ENCODE measurements at regions not wholly inside any gene's neighbourhood (a gene's known extent, or its start where the extent isn't known, plus 50 kb on each side); places are given as distances from the start of the nearest gene placed in this dataset.

DNA sequence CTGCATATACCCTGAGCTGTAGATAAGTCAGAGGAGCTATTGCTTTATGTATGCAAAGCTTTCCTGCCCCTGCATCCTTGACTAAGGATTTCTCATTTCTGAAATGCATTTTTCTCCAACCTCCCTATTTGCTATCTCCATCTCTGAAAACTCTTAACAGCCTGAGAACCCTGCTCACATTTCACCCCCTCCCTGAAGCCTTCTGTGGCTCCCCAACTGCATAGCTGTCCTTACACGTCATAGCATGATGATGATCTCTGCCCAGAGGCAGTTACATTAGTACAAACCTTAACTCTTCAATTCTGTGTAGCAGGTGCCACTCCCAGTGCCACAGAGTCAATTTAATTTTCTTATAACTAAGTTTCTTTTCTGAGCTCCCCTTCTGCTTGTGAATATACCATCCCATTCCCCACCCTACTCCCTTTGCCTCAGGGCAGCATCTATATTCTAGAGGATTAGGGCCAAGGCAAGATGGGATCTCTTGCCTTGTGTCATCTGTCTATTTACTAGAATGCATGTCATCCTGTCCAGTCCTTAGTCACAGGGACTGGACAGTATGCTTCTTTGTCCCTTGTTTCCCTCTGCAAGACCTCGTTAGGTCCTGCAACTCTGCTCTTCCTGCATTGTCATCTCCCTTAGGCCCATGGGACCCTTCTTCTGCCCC lies 149.7 kb upstream of the SPRY4 start:
- DNase-seq: no peak

DNA sequence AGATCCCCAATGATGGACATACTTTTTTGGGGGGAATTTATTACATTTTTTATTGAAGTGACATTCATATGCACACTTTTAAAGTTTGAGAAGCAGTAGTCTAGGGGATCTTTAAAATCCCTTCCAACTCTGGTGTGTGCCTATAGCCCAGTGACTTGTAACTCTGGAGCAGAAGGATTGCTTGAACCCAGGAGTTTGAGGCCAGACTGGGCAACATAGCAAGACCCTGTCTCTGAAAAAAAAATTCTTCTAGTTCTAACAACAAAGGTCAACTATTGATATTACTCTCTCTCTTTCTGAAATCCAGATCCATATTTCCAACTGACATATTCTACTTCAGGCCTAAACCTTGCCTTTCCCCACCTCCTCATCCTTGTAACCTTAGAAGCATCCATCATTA lies 148.2 kb upstream of the SPRY4 start:
- DNase-seq: no peak

DNA sequence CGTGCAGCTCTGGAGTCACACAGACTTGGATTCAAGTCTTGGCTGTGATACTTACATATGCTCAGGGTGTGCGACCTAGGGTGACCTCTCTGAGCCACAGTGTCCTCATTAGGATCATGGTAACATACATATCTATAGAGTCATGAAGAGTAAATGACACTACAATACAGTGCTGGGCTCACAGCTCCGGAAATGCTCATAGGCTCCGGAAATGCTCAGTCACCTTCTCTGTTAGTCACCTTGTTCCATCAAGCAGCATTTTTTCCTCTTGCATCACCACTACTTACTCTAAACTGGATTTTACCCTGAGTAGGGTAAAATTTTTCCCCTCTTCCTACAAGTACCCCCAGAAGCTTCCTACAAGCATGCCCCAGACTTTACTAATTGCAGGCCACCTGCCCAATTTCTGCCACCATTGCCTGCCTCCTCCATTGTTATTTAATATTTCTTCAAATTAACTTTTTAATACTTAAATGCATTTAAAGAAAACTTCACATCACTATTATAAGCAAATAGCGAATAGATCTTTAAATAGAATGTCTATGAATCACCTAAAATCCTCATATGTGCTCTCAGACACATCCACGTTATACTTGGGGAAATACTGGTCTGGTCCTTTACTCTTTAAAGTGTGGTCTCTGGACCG lies 147.6 kb upstream of the SPRY4 start:
- DNase-seq: no peak

DNA sequence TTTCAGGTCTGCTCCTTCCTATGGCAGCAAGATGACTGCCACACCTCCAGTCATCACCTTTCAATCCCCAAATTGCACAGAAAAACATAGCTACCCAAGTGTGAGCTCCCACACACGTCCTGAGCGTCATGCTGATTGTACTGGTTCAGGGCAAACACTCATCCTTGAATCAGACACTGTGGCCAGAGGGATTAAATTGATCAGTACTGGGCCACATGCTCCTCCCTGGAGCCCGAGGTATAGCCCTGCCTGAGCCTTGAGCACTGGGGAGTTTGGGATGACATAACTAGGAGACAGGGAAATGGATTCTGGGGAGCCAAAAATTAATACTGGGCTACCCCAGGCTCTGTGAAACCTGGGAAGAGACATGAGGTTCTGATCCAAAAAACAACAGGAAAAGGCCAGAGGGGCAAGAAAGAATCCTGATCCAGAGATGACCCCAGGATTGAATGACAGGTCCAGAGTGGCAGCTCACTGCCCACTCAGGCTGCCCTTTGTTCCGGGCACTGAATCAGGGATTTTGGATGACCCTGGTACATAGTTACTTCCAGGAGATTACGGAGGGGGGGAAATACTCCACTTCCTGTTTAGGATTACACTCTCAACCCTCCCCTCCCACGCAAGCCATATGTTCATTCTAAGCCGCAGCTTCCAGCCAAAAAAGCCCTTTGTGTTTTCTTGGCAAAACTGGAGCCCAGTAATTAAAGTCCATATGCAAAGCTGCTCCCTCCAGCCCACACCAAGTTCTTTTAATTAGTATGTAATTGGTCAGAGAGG lies 141.6 kb upstream of the SPRY4 start:
- no peak for DNase-seq

DNA sequence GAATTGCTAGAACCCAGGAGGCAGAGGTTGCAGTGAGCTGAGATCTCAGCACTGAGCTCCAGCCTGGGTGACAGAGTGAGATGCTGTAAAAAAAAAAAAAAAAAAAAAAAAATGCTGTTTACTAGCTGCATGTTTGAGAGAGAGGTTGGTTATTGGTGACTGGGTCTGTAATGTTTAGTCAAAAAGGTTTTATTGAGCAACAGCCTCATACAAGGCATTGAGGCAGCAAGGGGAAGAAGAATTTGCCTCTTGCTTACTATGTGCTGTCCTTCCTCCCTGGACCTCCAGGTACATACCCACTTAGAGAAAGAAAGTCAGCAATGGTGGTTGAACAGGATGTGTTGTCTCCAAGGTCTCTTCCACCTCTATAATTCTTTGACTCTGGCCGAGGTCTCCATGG lies 140.7 kb upstream of the SPRY4 start:
- no peak for DNase-seq

DNA sequence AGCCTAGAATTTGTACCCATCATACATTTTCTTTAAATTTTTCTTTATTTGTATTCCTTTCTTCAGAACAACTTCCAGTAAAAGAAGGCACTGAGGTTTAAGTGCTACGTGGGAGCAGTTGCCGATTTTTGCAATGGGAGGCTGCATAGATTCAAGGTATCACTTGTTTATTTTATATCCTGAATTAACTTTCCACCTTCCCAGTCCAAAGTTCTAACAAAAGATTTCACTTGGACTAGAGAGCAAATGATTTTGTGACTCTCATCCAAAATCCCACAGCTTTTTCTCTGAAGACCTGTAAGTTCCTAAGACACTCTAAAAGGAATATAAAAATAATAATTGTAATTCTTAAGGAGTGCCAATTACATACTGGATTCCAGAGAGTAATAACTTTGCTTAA lies 139.1 kb upstream of the SPRY4 start:
- DNase-seq: no peak

DNA sequence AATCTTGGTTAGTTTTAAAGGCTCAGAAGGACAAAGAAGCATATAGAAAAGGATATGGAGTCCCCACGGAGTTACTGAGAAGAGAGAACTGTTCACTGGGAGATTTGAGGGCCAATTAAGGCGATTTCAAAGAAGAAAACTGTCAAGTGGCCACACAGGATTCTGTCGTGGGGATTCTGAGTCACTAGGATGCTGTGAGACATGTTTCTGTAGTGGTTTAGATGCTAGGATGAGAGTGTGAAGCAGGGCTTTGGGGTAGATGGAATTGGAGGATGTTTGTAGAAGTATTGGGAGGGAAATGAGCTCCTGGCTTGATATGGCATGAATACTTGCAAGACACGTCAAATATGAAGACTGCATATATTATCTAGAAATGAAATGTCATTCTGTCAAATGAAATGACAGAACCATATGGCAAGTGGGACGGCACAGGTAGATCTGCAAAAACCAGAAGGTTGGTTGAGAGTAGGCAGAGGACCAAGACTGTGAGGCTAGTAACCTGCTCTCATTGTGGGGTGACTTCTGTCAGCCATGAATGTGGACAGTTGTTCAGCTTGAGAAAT lies 136.3 kb upstream of the SPRY4 start:
- no peak for DNase-seq

DNA sequence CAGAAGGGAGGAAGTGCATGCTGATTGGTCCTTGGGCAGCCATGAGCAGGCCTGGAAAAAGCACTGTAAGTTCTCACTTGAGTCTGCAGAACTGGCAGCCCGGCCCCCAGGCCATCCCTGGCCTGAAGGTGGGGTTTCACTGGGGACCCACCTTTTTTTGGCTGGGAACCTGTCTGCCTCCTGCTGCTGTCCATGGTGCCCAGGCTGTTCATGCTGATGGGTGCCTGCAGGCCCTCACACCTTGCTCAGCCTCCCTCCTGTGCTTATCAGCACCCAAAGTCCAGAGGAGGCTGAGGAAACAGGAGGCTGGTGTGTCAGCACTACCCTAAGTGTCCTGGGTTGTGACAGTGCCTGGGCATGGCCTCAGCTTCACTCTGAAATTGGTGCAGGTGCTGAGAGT lies 134.4 kb upstream of the SPRY4 start:
- DNase-seq: no peak

DNA sequence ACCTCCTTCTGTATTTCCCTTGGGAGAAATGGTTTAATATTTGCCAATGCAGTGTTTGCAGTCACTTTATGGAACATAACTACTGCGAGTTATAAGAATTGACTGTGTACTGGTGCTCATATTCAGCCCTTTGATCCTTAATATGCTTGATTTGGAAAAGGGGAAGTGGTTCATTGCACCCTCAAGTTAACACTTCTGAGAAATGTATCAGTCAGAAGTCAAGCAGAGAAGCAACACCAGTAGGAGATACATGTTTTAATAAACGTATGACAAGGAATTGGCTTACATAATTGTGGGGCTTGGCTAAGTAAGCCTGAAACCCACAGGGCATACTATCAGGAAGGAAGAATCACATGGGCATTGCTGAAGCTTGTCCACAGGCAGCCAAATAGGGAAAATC lies 131.0 kb upstream of the SPRY4 start:
- DNase-seq: no peak

DNA sequence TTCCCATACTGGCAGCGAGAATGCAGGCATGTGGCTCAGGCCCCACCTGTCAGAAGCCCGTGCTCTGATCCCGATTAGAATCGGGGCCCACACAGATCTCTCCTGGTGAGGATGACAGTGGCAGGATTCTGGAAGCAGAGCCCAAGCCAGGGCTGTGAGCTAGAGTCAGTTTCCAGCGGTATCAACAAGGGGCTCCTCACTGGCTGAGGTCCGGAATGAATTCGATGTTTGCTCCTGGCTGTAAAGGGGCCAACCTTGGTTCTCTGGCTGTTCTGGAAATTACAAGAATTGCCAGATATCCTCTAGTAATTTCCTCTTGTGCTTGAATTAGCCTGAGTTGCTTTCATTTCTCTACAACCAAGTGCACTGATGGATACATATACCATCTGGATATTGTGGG lies 129.1 kb upstream of the SPRY4 start:
- no peak for DNase-seq

DNA sequence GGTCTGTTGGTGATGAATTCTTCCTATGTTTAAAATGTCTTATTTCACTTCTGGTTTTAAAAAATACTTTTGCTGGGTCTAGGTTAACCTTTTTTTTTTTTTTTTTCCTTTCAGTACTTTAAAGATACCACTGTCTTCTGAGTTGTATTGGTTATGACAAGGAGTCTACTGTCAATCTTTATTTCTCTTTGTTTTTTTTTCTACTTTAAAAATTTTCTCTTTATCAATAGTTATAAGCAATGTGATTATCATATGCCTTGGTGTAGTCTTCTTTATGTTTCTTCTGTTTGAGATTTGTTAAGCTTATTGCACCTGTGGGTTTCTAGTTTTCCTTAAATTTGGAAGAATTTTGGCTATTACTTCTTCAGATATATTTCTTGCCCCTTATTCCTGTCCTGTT lies 125.6 kb upstream of the SPRY4 start:
- no peak for DNase-seq

DNA sequence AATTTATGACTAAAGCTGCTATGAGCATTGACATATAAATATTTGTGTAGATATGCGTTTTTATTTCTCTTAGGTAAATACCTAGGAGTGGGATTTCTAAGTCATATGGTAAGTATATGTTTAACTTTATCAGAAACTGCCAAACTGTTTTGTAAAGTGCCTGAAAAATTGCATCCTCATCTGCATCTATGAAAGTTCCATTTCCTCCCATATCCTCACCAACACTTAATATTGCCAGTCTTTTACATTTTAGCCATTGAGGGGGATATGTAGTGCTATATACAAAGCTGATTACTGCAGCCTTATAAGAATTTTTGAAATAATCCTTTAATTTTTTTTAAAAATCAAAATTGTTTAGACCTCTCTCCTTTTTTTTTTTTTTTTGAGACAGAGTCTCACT lies 123.1 kb upstream of the SPRY4 start:
- no peak for DNase-seq

DNA sequence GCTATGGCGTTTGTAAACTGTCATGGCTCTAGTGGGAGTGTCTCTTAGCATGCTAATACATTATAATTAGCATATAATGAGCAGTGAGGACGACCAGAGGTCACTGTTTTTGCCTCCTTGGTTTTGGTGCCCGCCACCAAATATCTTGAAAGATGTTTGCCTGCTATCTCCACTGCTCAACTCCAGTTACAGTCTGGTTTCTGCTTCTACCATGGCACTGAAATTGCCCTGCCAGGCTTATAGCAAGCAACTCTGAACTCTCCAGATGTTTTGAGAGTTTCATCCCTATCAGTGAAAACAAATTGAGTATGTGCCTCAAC lies 122.1 kb upstream of the SPRY4 start:
- no peak for DNase-seq

DNA sequence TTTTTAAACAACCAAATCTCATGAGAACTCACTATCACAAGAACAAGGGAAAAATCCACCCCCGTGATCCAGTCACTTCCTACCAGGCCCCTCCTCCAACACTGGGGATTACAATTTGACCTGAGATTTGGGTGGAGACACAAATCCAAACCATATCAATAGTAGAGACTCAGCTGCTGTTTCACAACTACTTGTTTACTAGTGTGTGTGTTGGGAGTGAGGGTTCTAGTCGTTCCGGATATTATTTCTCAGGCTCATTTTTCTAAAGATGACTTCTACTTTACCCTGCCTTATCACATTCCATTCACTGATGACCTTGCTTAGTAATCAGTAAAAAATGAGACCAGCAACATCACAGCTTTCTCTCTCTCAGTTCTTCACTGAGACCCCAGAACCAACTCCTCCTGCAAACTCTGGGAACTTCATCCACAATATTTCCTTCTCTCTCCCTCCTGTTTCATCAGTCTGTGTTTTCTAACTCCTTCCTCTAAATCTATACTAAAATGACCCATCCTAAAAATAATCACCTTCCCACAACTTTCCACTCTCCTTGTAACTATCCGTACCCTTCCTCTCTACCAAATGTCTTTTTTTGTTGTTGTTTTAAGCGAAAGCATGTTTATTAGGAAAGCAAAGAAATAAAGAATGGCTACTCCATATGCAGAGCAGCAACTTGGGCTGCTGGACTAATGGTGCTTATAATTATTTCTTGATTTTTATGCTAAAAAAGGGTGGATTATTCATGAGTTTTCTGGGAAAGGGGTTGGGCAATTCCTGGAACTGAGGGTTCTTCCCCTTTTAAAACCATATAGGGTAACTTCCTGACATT lies 121.5 kb upstream of the SPRY4 start:
- no peak for DNase-seq

DNA sequence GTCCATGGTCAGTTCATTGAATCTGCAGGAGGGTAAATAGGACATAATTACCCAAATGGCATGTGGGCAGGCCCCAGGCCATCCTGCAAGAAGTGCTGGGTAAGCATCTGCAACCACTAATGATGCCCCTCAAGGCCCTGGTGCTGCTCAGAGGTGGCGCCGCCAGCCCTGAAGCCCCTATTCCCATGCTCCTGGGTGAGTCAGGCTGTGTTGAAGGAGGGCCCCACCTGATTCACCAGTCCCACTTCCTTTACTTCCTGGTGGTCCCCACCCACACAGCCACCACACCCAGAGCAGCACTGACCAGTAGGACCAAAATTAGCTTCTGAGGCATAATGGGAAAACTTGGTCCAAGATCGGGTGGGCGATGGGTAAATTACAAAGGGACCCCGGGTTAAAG lies 120.4 kb upstream of the SPRY4 start:
- no peak for DNase-seq

DNA sequence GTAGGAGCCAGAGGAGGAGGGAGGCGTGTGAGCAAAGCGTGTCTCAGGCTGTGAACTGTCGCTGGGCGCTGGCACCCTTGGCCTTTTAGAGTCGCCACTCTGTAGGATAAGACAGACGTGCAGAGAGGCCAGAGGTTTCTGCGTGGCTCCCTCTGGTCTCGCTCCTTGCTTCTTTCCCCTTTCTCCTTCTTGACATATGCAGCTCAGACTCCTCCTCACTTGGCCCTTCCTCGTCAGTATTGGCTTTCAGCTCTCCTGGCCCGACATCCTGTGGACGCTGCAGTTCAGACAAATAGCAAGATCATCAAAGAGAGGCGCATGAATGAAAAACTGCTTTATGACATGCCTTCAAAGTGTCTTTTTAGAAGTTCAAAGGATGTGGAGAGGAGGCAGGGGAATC lies 116.8 kb upstream of the SPRY4 start:
- DNase-seq: no peak

DNA sequence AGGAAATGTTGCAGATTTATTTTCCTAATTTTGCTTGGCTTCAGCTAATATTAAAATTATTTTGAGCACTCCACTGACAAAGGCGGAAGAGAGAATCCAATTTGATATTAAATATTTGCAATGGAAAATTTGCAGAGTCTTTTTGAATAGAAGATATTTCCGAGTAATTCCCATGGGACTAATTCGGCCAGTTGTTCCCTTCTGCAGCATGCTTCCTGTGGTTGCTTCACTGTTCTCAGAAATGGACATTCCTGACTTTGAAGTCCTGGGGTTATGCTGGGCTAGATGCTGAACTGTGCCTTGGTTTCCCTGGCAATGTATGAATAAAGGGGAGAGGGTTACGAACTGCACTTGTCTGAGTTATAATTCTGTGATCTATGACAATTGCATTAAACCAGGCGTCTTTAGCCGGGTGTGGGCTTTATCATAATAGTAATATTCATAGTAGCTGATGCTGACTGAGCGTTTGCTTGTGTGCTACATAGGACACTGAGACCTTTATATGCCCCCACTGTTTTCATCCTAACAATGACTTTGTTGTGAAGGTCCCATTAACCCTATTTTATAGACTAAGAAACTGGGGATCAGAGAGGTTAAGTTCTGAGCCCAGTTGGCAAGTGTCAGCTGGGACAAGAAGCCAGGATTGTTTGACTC lies 114.5 kb upstream of the SPRY4 start:
- no peak for DNase-seq

DNA sequence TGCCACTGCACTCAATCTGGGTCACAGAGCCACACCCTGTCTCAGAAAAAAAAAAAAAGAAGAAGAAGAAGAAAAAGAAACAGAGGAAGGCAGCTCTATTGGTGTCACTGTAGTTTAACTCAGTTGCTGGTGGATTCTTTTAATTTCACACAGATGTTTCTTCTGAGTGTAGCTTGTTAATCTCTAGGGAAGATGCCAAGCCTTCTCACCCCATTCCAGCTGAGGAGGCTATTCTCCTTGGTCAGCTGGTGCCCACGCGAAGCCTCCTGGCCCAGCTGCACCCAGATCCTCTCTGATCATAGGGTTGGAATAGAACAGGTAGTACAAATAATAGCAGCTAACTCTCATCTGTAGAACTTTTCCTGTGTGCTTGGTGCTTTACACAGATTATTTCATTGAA lies 113.8 kb upstream of the SPRY4 start:
- DNase-seq: no peak

DNA sequence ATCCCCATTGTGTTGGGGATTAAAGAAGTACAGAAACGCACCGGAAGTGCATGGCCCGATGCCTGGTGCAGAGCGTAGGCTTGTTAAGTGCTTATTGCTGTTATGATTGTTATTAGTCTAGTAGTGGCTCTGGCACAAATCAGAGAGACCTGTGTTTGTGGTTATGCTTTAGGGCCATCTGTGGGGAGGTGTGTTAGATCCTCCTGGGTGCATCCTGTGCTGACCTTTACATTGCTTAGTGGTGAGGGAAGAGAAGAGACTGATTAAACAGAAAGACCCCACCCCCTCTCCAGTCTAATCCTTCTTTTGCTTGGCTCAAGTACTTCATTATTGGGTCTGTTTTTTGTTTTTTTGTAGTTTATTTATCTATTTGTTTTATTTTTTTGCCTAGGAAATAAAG lies 112.7 kb upstream of the SPRY4 start:
- no peak for DNase-seq

DNA sequence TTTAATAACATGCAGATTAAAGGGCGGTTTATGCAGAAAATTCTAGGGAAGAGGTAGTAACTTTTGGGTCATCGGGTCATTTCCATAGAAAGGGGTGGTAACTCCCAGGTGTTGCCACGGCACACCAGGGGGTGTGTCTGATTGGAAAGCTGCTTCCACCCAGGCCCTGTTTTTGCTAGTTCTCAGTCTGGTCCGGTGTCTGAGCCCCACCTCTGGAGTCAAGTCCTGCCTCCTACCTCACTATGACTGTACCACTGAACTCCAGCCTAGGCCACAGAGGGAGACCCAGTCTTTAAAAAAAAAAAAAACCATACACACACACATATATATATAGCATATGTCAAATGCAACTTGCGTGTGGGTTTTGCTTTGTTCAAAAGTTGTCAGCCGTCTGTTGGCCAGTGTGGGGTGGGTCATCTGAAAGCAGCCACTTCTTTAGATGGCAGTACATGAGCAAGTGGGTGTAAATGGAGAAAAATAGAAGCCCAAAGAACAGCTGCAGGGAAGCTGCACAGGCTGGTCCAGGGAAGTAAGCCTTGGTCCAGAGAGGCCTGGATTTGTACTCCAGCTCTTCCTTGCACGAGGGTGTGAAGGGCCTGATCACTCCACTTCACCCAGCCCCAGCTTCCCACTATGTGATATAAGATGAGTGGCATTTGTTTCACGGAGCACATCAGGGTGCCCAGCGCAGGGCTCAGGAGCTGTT lies 110.7 kb upstream of the SPRY4 start:
- DNase-seq: no peak

DNA sequence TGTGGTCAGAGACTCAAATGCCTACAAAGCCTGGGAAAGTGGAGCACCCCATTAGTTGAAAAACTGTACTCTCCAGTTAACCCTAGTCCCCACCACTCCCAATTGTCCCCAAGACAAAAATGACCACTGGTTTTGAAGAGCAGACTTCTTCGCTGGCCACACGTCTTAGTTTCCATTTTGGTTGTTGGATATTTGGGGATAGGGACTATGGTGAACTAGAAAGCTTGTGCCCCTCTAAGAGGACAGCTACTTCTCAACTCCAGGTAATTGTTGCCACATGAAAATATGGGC lies 109.4 kb upstream of the SPRY4 start:
- no peak for DNase-seq
